ENCODE measurements at regions not wholly inside any gene's neighbourhood (a gene's known extent, or its start where the extent isn't known, plus 50 kb on each side); places are given as distances from the start of the nearest gene placed in this dataset.
"Not testable (repeated sequence)": the region's sequence is repeated elsewhere in the genome, so short reads cannot be mapped to it uniquely, and the experiment has no call there.

GRCh38 chr3:110998766-110999165, 72.8 kb upstream of the NECTIN3 start:
- not testable (repeated sequence) for TF ChIP-seq CTCF (IDR thresholded peaks at IDR 0.05; ENCODE audit: insufficient read depth, low read length); GABPA (IDR thresholded peaks at IDR 0.05; ENCODE audit: low read depth); SPI1 (IDR thresholded peaks at IDR 0.05; ENCODE audit: borderline replicate concordance, low read depth); POLR2AphosphoS5 (IDR thresholded peaks at IDR 0.05; ENCODE audit: low read depth); REST (IDR thresholded peaks at IDR 0.05; ENCODE audit: insufficient replicate concordance, low read depth)
